ENCODE measurements at regions not wholly inside any gene's neighbourhood (a gene's known extent, or its start where the extent isn't known, plus 50 kb on each side); places are given as distances from the start of the nearest gene placed in this dataset.

DNA sequence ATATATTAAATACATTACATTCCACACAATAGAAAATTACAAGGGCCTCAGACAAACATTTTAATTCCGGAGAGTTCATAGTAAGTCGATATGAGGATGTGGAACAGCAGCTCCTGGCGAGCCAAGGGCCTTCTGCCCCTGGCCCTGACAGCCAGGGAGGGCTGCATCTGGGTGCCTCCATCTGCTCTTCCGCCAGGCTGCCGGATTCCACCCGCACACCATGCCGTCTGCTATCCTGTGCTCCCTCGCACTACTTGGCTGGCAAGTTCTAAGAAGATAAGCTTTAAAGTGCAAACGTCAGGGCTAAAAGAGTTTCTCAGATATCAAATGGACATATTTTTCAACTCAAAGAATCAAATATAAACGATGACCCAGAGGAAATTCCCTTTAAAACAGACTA lies 656.3 kb upstream of the NOX3 start:
- CTCF ChIA-PET: no interaction called here
- H3K27me3 ChIP-seq (ENCODE audit: insufficient read depth, low read length): no peaks in the 10 kb centered on the region
- H3K79me2 ChIP-seq (ENCODE audit: insufficient read depth, low read length): no peaks in the 10 kb centered on the region
- no peak overlapping the region for H2AFZ ChIP-seq (ENCODE audit: low read depth, low read length, poor library complexity, severe bottlenecking)
- no peak overlapping the region for H3K4me2 ChIP-seq (ENCODE audit: low read length)
- no peaks in the 10 kb centered on the region for H4K20me1 ChIP-seq (ENCODE audit: insufficient read depth)
- no peaks in the 10 kb centered on the region for H3K4me1 ChIP-seq (ENCODE audit: control insufficient read depth in 1 of 2, insufficient read depth in 2 of 2, low read length in 2 of 2)
- DNase-seq (ENCODE audit: low read depth, low spot score) (no peak), ATAC-seq (no peak)
- RAD21 ChIA-PET (ENCODE audit: low non-redundant PET in 1 of 2, low total read pairs in 2 of 2, uncharacterized antibody in 2 of 2, unreplicated experiment in 2 of 2): no interaction called here
- no peak overlapping the region for H3K9ac ChIP-seq (ENCODE audit: low read length)
- no TSS peak for BruUV-seq (replicated peaks)
- POLR2A ChIA-PET: no interaction called here
- no peaks in the 10 kb centered on the region for H3K36me3 ChIP-seq (ENCODE audit: control insufficient read depth in 1 of 2, insufficient read depth in 2 of 2, low read length in 2 of 2)
- H3K4me3 ChIP-seq (replicated peaks in 1 of 2; ENCODE audit: low read depth in 1 of 2, low read length in 2 of 2): no peak overlapping the region
- H3K9me2 ChIP-seq (ENCODE audit: insufficient read depth): no peaks in the 10 kb centered on the region
- TF ChIP-seq TCF7L2 (IDR thresholded peaks at IDR 0.05; ENCODE audit: borderline replicate concordance, extremely low read depth, insufficient read depth, insufficient read length): no peak
- no peak for TF ChIP-seq POLR2AphosphoS5 (IDR thresholded peaks at IDR 0.05; ENCODE audit: low read depth, low read length)
- TF ChIP-seq, protein P1, sequence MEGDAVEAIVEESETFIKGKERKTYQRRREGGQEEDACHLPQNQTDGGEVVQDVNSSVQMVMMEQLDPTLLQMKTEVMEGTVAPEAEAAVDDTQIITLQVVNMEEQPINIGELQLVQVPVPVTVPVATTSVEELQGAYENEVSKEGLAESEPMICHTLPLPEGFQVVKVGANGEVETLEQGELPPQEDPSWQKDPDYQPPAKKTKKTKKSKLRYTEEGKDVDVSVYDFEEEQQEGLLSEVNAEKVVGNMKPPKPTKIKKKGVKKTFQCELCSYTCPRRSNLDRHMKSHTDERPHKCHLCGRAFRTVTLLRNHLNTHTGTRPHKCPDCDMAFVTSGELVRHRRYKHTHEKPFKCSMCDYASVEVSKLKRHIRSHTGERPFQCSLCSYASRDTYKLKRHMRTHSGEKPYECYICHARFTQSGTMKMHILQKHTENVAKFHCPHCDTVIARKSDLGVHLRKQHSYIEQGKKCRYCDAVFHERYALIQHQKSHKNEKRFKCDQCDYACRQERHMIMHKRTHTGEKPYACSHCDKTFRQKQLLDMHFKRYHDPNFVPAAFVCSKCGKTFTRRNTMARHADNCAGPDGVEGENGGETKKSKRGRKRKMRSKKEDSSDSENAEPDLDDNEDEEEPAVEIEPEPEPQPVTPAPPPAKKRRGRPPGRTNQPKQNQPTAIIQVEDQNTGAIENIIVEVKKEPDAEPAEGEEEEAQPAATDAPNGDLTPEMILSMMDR (IDR thresholded peaks at IDR 0.05 in 2 of 3, conservative IDR thresholded peaks at IDR 0.05 in 1 of 3; ENCODE audit: borderline replicate concordance in 1 of 3, insufficient read depth in 1 of 3, low read depth in 2 of 3, low read length in 2 of 3): no peak
- no peak for TF ChIP-seq CBX3 (IDR thresholded peaks at IDR 0.05; ENCODE audit: low read depth)
- no peak for TF ChIP-seq EZH2phosphoT487 (IDR thresholded peaks at IDR 0.05; ENCODE audit: borderline replicate concordance)
- TF ChIP-seq FOSL1 (IDR thresholded peaks at IDR 0.05; ENCODE audit: low read depth): no peak
- TF ChIP-seq JUND (IDR thresholded peaks at IDR 0.05): no peak
- TF ChIP-seq, protein P2, sequence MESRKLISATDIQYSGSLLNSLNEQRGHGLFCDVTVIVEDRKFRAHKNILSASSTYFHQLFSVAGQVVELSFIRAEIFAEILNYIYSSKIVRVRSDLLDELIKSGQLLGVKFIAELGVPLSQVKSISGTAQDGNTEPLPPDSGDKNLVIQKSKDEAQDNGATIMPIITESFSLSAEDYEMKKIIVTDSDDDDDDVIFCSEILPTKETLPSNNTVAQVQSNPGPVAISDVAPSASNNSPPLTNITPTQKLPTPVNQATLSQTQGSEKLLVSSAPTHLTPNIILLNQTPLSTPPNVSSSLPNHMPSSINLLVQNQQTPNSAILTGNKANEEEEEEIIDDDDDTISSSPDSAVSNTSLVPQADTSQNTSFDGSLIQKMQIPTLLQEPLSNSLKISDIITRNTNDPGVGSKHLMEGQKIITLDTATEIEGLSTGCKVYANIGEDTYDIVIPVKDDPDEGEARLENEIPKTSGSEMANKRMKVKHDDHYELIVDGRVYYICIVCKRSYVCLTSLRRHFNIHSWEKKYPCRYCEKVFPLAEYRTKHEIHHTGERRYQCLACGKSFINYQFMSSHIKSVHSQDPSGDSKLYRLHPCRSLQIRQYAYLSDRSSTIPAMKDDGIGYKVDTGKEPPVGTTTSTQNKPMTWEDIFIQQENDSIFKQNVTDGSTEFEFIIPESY (IDR thresholded peaks at IDR 0.05; ENCODE audit: extremely low read depth, insufficient replicate concordance, low read length): no peak
- TF ChIP-seq SIN3A (IDR thresholded peaks at IDR 0.05; ENCODE audit: low read depth): no peak
- no peak for TF ChIP-seq YY1 (IDR thresholded peaks at IDR 0.05; ENCODE audit: extremely low read depth, insufficient replicate concordance, low read depth, low read length)
- TF ChIP-seq, protein P3, sequence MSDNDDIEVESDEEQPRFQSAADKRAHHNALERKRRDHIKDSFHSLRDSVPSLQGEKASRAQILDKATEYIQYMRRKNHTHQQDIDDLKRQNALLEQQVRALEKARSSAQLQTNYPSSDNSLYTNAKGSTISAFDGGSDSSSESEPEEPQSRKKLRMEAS (IDR thresholded peaks at IDR 0.05): no peak
- no peak for TF ChIP-seq CEBPB (IDR thresholded peaks at IDR 0.05; ENCODE audit: low read depth)
- TF ChIP-seq, protein P4, sequence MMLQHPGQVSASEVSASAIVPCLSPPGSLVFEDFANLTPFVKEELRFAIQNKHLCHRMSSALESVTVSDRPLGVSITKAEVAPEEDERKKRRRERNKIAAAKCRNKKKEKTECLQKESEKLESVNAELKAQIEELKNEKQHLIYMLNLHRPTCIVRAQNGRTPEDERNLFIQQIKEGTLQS (IDR thresholded peaks at IDR 0.05): no peak
- TF ChIP-seq, protein P5, sequence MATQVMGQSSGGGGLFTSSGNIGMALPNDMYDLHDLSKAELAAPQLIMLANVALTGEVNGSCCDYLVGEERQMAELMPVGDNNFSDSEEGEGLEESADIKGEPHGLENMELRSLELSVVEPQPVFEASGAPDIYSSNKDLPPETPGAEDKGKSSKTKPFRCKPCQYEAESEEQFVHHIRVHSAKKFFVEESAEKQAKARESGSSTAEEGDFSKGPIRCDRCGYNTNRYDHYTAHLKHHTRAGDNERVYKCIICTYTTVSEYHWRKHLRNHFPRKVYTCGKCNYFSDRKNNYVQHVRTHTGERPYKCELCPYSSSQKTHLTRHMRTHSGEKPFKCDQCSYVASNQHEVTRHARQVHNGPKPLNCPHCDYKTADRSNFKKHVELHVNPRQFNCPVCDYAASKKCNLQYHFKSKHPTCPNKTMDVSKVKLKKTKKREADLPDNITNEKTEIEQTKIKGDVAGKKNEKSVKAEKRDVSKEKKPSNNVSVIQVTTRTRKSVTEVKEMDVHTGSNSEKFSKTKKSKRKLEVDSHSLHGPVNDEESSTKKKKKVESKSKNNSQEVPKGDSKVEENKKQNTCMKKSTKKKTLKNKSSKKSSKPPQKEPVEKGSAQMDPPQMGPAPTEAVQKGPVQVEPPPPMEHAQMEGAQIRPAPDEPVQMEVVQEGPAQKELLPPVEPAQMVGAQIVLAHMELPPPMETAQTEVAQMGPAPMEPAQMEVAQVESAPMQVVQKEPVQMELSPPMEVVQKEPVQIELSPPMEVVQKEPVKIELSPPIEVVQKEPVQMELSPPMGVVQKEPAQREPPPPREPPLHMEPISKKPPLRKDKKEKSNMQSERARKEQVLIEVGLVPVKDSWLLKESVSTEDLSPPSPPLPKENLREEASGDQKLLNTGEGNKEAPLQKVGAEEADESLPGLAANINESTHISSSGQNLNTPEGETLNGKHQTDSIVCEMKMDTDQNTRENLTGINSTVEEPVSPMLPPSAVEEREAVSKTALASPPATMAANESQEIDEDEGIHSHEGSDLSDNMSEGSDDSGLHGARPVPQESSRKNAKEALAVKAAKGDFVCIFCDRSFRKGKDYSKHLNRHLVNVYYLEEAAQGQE (IDR thresholded peaks at IDR 0.05; ENCODE audit: low read depth): no peak
- no peak for TF ChIP-seq ELF1 (IDR thresholded peaks at IDR 0.05; ENCODE audit: borderline replicate concordance, low read depth)
- no peak for TF ChIP-seq ZFX (IDR thresholded peaks at IDR 0.05)
- no peak for TF ChIP-seq SP1 (IDR thresholded peaks at IDR 0.05; ENCODE audit: low read depth)
- TF ChIP-seq EZH2 (IDR thresholded peaks at IDR 0.05): no peak
- TF ChIP-seq EGR1 (IDR thresholded peaks at IDR 0.05; ENCODE audit: low read depth): no peak
- TF ChIP-seq POLR2A (IDR thresholded peaks at IDR 0.05; ENCODE audit: borderline replicate concordance, extremely low read depth, insufficient read depth, insufficient read length): no peak
- no peaks in the 10 kb centered on the region for H3K9me3 ChIP-seq (ENCODE audit: control insufficient read depth in 1 of 2, insufficient read depth in 1 of 2, low read depth in 1 of 2, low read length in 2 of 2)
- intact Hi-C loops (cut with micrococcal nuclease): no loop called here
- H3K27ac ChIP-seq (ENCODE audit: low read depth, low read length): no peak overlapping the region
